GM12891 (cell line): ENCODE measurements at regions not wholly inside any gene's neighbourhood (a gene's known extent, or its start where the extent isn't known, plus 50 kb on each side); places are given as distances from the start of the nearest gene placed in this dataset.

ENCODE experiments used
- PAX5 ChIP-seq: IDR thresholded peaks from 2 replicates; pipeline ENCODE4 v1.6.1; 2011; ENCODE audit warnings: low read length, moderate library complexity, mild to moderate bottlenecking; ENCODE audit not compliant: insufficient read depth, severe bottlenecking
- POLR2A ChIP-seq: IDR thresholded peaks from 2 replicates; pipeline ENCODE4 v1.6.1; 2011; ENCODE audit warnings: low read depth, low read length, control low read depth
- POLR2AphosphoS5 ChIP-seq: IDR thresholded peaks from 2 replicates; pipeline ENCODE4 v1.6.1; 2011; ENCODE audit warnings: low read depth, low read length, control low read depth
- POU2F2 ChIP-seq: IDR thresholded peaks from 2 replicates; pipeline ENCODE4 v1.6.1; 2011; ENCODE audit warnings: low read depth, mild to moderate bottlenecking, control low read depth, low read length, moderate library complexity
- SPI1 ChIP-seq: IDR thresholded peaks from 2 replicates; pipeline ENCODE4 v1.6.1; 2011; ENCODE audit warnings: low read depth, low read length, control low read depth
- TAF1 ChIP-seq: IDR thresholded peaks from 2 replicates; pipeline ENCODE4 v1.6.1; 2011; ENCODE audit warnings: low read depth, low read length, control low read depth

- TF ChIP-seq POLR2A (no peak), POLR2AphosphoS5 (no peak), TAF1 (no peak), SPI1 (no peak), POU2F2 (no peak), PAX5 (no peak)
Observed at GRCh38 chr17:72342627-72343527, 222.1 kb downstream of the SOX9 start.
